ENCODE measurements at regions not wholly inside any gene's neighbourhood (a gene's known extent, or its start where the extent isn't known, plus 50 kb on each side); places are given as distances from the start of the nearest gene placed in this dataset.

GRCh38 chr5:144577676-144578075, 407.0 kb downstream of the KCTD16 start:
- TF ChIP-seq CTCF (IDR thresholded peaks at IDR 0.05; ENCODE audit: low read depth, low read length) (no peak), EZH2phosphoT487 (IDR thresholded peaks at IDR 0.05; ENCODE audit: low read depth) (no peak)
